ENCODE measurements at regions not wholly inside any gene's neighbourhood (a gene's known extent, or its start where the extent isn't known, plus 50 kb on each side); places are given as distances from the start of the nearest gene placed in this dataset.

DNA sequence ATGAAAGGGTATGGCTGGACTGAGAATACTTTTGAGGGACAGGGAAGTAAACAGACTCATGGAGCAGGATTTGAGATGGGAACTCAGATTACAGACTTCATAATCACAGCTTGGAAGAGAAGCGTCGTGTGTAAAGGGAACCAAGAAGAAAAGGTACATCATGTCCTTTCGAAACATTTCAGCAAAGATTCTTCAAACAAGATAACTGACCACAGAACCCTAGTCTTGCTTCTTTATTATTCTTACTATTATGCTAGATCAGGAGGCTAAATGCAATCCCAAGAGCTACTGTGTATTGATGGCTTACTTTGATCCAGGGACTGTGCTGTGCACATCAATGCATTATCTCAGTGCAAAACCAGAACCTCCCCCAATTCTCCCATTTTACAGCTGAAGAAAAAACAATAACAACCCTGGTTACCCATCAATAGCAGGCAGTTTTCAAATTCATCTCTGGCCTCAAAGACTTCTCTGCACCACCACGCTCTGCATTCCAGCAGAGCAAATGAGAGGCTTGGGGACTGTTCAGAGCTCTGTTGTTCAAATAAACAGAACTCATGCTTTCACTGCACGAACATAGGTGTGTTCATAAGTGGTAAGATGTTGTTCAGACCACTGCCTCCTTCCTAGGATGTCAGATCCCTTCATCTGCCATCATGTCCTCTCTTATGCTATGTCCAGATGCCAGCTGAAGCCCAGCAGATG, 104.8 kb upstream of the NAV2 start:
- TF ChIP-seq CTCF (IDR thresholded peaks at IDR 0.05): no peak
- H3K36me3 Mint-ChIP-seq: no peaks in the 10 kb centered on the region
- WGBS (ENCODE audit: insufficient coverage): 40% methylated on average over 2 of the region's 5 CpGs
- H3K9ac ChIP-seq (ENCODE audit: insufficient read depth, low read length, poor library complexity, severe bottlenecking): no peak overlapping the region
- peak overlapping the region in 1 of 7 donors; percentile 48 for H3K27ac Mint-ChIP-seq
- H4K20me1 ChIP-seq (ENCODE audit: insufficient read depth, low read length): no peaks in the 10 kb centered on the region
- intact Hi-C loops (cut with micrococcal nuclease): no loop called here
- peaks cover 5 to 8% of the 10 kb centered on the region in 2 donors for H3K9me3 ChIP-seq (replicated peaks in 1 of 2; ENCODE audit: control insufficient read depth in 1 of 2, insufficient read depth in 1 of 2, low read length in 2 of 2)
- H3K4me2 ChIP-seq (replicated peaks; ENCODE audit: extremely low read depth, low read length, poor library complexity, severe bottlenecking): no peak overlapping the region
- peaks cover 13 to 25% (median 22%) of the 10 kb centered on the region in 7 donors for H3K9me3 Mint-ChIP-seq
- H3K27me3 Mint-ChIP-seq (ENCODE audit: low read depth in 3 of 3): peaks cover 3 to 17% (median 4%) of the 10 kb centered on the region in 3 donors
- no peak overlapping the region for H3K4me3 ChIP-seq (replicated peaks in 1 of 3; ENCODE audit: low read depth in 2 of 3, low read length in 3 of 3)
- peak overlapping the region; percentile 30 for H2AFZ ChIP-seq (ENCODE audit: insufficient read depth, low read depth, low read length, poor library complexity, severe bottlenecking)
- peaks cover 3 to 4% of the 10 kb centered on the region in 2 donors for H3K4me1 ChIP-seq (ENCODE audit: control insufficient read depth in 1 of 2, insufficient read depth in 2 of 2, low read length in 2 of 2)
- H3K36me3 ChIP-seq (replicated peaks in 1 of 2; ENCODE audit: control insufficient read depth in 1 of 2, insufficient read depth in 2 of 2, low read length in 2 of 2): no peaks in the 10 kb centered on the region
- H3K27ac ChIP-seq (ENCODE audit: low read depth in 1 of 2, low read length in 2 of 2): no peak overlapping the region
- no peak overlapping the region for H3K4me3 Mint-ChIP-seq
- H3K27me3 ChIP-seq (ENCODE audit: control insufficient read depth in 2 of 2, insufficient read depth in 2 of 2, low read length in 2 of 2): no peaks in the 10 kb centered on the region
- no peaks in the 10 kb centered on the region for H3K4me1 Mint-ChIP-seq
- DNase-seq: no peak
- no peaks in the 10 kb centered on the region for H3K79me2 ChIP-seq (ENCODE audit: insufficient read depth, low read length)

- H3K36me3 Mint-ChIP-seq: no peaks in the 10 kb centered on the region
- WGBS (ENCODE audit: insufficient coverage): 98% methylated on average over 4 of the region's 5 CpGs
Observed at GRCh38 chr11:19606856-19607655, 105.6 kb upstream of the NAV2 start.

More at GRCh38 chr11:19606856-19607655, 105.6 kb upstream of the NAV2 start:
- Mint-ChIP-seq H3K4me3 (no peak overlapping the region), H3K27me3 (ENCODE audit: low read depth in 3 of 3) (peaks cover 3 to 16% (median 4%) of the 10 kb centered on the region in 3 donors), H3K27ac (peak overlapping the region in 1 of 7 donors; percentile 48), H3K4me1 (no peaks in the 10 kb centered on the region), H3K9me3 (peaks cover 5 to 22% (median 17%) of the 10 kb centered on the region in 7 donors)
- Histone ChIP-seq H3K4me2 (replicated peaks; ENCODE audit: extremely low read depth, low read length, poor library complexity, severe bottlenecking) (no peak overlapping the region), H3K27me3 (ENCODE audit: control insufficient read depth in 2 of 2, insufficient read depth in 2 of 2, low read length in 2 of 2) (no peaks in the 10 kb centered on the region), H3K4me1 (ENCODE audit: control insufficient read depth in 1 of 2, insufficient read depth in 2 of 2, low read length in 2 of 2) (peaks cover 3 to 4% of the 10 kb centered on the region in 2 donors), H3K27ac (ENCODE audit: low read depth in 1 of 2, low read length in 2 of 2) (no peak overlapping the region), H2AFZ (ENCODE audit: insufficient read depth, low read depth, low read length, poor library complexity, severe bottlenecking) (peak overlapping the region; percentile 30), H4K20me1 (ENCODE audit: insufficient read depth, low read length) (no peaks in the 10 kb centered on the region), H3K79me2 (ENCODE audit: insufficient read depth, low read length) (no peaks in the 10 kb centered on the region), H3K4me3 (replicated peaks in 1 of 3; ENCODE audit: low read depth in 2 of 3, low read length in 3 of 3) (no peak overlapping the region), H3K9me3 (replicated peaks in 1 of 2; ENCODE audit: control insufficient read depth in 1 of 2, insufficient read depth in 1 of 2, low read length in 2 of 2) (peaks cover 3 to 6% of the 10 kb centered on the region in 2 donors), H3K9ac (ENCODE audit: insufficient read depth, low read length, poor library complexity, severe bottlenecking) (no peak overlapping the region), H3K36me3 (replicated peaks in 1 of 2; ENCODE audit: control insufficient read depth in 1 of 2, insufficient read depth in 2 of 2, low read length in 2 of 2) (no peaks in the 10 kb centered on the region)
- no peak for TF ChIP-seq CTCF (IDR thresholded peaks at IDR 0.05)
- intact Hi-C loops (cut with micrococcal nuclease): no loop called here
- DNase-seq: no peak
